ENCODE measurements at regions not wholly inside any gene's neighbourhood (a gene's known extent, or its start where the extent isn't known, plus 50 kb on each side); places are given as distances from the start of the nearest gene placed in this dataset.
A peak's percentile ranks its signal among the peaks of the same experiment; 100 is the strongest.

DNA sequence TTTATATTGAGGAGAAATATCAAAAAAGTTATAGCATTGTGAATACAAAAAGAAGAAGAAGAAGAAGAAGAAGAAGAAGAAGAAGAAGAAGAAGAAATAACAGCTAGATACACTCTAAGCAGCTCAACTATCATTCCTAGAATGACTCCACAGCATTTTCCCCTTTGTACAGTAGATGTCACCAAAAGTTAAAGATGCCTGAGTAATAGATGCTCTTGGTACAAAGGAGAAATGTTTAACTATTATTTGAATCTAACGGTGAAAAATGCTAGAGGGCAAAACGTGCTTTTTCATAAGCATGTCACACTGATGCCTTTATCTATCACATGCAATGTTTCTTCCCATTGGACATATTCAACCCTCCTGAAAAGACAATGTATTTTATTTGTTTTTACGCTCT, 178.4 kb upstream of the GPRIN3 start:
- Histone ChIP-seq H3K9ac (ENCODE audit: extremely low read depth, low read length, poor library complexity, severe bottlenecking) (no peak overlapping the region), H3K36me3 (ENCODE audit: control insufficient read depth, insufficient read depth, low read length) (no peaks in the 10 kb centered on the region), H3K4me1 (ENCODE audit: control insufficient read depth, insufficient read depth, low read length) (no peaks in the 10 kb centered on the region), H3K9me3 (ENCODE audit: control insufficient read depth, low read length) (no peaks in the 10 kb centered on the region), H3K27me3 (ENCODE audit: control insufficient read depth, insufficient read depth, low read length, poor library complexity, severe bottlenecking) (no peaks in the 10 kb centered on the region), H3K27ac (ENCODE audit: low read depth, low read length) (no peak overlapping the region), H3K4me3 (ENCODE audit: low read length) (no peak overlapping the region)
- Mint-ChIP-seq H3K4me3 (no peak overlapping the region), H3K4me1 (peaks cover 15% of the 10 kb centered on the region), H3K36me3 (ENCODE audit: low read depth) (no peaks in the 10 kb centered on the region), H3K9me3 (peaks cover 9% of the 10 kb centered on the region), H3K27ac (no peak overlapping the region), H3K27me3 (ENCODE audit: insufficient read depth) (peaks cover 22% of the 10 kb centered on the region)
- WGBS, 2 experiments (ENCODE audit: insufficient coverage in 1 of 2, insufficient read length in 1 of 2) = 49 to 83% methylated on average over 3 of the region's 3 CpGs
- TF ChIP-seq, protein P1, sequence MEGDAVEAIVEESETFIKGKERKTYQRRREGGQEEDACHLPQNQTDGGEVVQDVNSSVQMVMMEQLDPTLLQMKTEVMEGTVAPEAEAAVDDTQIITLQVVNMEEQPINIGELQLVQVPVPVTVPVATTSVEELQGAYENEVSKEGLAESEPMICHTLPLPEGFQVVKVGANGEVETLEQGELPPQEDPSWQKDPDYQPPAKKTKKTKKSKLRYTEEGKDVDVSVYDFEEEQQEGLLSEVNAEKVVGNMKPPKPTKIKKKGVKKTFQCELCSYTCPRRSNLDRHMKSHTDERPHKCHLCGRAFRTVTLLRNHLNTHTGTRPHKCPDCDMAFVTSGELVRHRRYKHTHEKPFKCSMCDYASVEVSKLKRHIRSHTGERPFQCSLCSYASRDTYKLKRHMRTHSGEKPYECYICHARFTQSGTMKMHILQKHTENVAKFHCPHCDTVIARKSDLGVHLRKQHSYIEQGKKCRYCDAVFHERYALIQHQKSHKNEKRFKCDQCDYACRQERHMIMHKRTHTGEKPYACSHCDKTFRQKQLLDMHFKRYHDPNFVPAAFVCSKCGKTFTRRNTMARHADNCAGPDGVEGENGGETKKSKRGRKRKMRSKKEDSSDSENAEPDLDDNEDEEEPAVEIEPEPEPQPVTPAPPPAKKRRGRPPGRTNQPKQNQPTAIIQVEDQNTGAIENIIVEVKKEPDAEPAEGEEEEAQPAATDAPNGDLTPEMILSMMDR (conservative IDR thresholded peaks at IDR 0.05) = peak; percentile 53
- no peak for DNase-seq

DNA sequence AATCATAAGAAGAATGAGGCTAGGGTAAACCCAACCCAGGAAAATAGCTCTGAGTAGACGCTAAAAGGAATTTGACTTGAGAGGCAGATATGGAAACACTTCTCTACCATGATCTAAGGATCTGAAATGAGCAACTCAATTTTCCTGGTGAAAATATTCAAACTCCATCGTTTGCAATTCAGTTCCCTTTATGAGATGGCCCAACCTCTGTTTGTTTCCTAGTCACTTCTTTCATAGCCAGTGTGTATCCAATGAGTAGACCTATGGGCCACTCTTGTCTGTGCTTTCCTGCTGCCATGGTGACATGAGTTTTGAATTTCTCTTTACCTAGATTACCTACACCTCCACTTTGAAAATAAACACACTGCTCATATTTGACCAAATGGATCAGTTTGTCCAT, 176.2 kb upstream of the GPRIN3 start:
- no peak overlapping the region for H3K9ac ChIP-seq (ENCODE audit: extremely low read depth, low read length, poor library complexity, severe bottlenecking)
- no peaks in the 10 kb centered on the region for H3K27me3 ChIP-seq (ENCODE audit: control insufficient read depth, insufficient read depth, low read length, poor library complexity, severe bottlenecking)
- H3K4me1 ChIP-seq (ENCODE audit: control insufficient read depth, insufficient read depth, low read length) = no peaks in the 10 kb centered on the region
- TF ChIP-seq, protein P1 (conservative IDR thresholded peaks at IDR 0.05) = no peak
- no peak overlapping the region for H3K27ac Mint-ChIP-seq
- H3K4me1 Mint-ChIP-seq = peaks cover 11% of the 10 kb centered on the region
- no peak for DNase-seq
- no peaks in the 10 kb centered on the region for H3K9me3 ChIP-seq (ENCODE audit: control insufficient read depth, low read length)
- H3K9me3 Mint-ChIP-seq = no peaks in the 10 kb centered on the region
- no peaks in the 10 kb centered on the region for H3K36me3 Mint-ChIP-seq (ENCODE audit: low read depth)
- H3K27me3 Mint-ChIP-seq (ENCODE audit: insufficient read depth) = peaks cover 25% of the 10 kb centered on the region
- no peak overlapping the region for H3K27ac ChIP-seq (ENCODE audit: low read depth, low read length)
- WGBS, 2 experiments (ENCODE audit: insufficient coverage in 1 of 2, insufficient read length in 1 of 2) = 91 to 93% methylated on average over 2 of the region's 2 CpGs
- H3K4me3 Mint-ChIP-seq = no peak overlapping the region
- no peak overlapping the region for H3K4me3 ChIP-seq (ENCODE audit: low read length)
- no peaks in the 10 kb centered on the region for H3K36me3 ChIP-seq (ENCODE audit: control insufficient read depth, insufficient read depth, low read length)

DNA sequence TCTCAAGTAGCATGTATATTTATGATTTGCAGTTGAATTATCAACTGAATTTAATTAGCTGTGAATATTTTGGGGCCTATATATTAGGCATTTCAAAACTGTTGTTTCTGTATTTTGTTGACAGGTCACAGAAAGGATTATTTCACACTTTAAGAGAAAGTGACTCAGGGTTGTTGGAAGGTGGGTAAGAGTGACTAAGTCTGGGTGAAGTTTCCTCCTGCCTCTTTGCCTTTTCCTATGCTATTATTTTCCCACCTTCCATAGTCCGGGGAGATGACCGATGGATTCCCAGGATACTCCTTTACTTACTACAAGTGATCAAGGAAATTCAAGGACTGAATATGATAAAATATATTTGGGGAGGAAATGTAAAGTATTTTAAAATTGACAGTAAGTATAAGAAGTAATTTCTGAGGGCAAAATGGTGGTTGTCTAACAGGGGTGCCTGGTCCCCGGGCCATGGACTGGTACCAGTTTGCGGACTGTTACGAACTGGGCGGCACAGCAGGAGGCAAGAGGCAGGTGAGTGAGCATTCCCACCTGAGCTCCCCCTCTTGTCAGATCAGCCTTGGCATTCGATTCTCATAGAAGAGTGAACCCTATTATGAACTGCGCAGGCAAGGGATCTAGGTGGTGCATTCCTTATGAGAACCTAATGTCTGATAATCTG, 175.5 kb upstream of the GPRIN3 start:
- H3K4me3 ChIP-seq (ENCODE audit: low read length) = no peak overlapping the region
- Mint-ChIP-seq H3K9me3 (no peaks in the 10 kb centered on the region), H3K36me3 (ENCODE audit: low read depth) (no peaks in the 10 kb centered on the region), H3K27ac (no peak overlapping the region), H3K4me3 (no peak overlapping the region), H3K27me3 (ENCODE audit: insufficient read depth) (peaks cover 25% of the 10 kb centered on the region), H3K4me1 (peaks cover 11% of the 10 kb centered on the region)
- H3K4me1 ChIP-seq (ENCODE audit: control insufficient read depth, insufficient read depth, low read length) = no peaks in the 10 kb centered on the region
- H3K9me3 ChIP-seq (ENCODE audit: control insufficient read depth, low read length) = no peaks in the 10 kb centered on the region
- WGBS, 2 experiments (ENCODE audit: insufficient coverage in 1 of 2, insufficient read length in 1 of 2) = 90 to 92% methylated on average over 5 to 7 of the region's 8 CpGs
- no peak overlapping the region for H3K9ac ChIP-seq (ENCODE audit: extremely low read depth, low read length, poor library complexity, severe bottlenecking)
- no peaks in the 10 kb centered on the region for H3K36me3 ChIP-seq (ENCODE audit: control insufficient read depth, insufficient read depth, low read length)
- no peak for DNase-seq
- TF ChIP-seq, protein P1 (conservative IDR thresholded peaks at IDR 0.05) = no peak
- no peak overlapping the region for H3K27ac ChIP-seq (ENCODE audit: low read depth, low read length)
- H3K27me3 ChIP-seq (ENCODE audit: control insufficient read depth, insufficient read depth, low read length, poor library complexity, severe bottlenecking) = no peaks in the 10 kb centered on the region
